Gastrocnemius medialis (tissue), 4 donors: ENCODE measurements at regions not wholly inside any gene's neighbourhood (a gene's known extent, or its start where the extent isn't known, plus 50 kb on each side); places are given as distances from the start of the nearest gene placed in this dataset.

Source experiments
- ATAC-seq, 2 donors: fragments of 150-250 bp; one replicate each; pipeline ENCODE4 v1.9.1; 2016
- DNase-seq, 2 donors: peaks; one replicate each; pipeline ENCODE4 v3.0.0-alpha.2; 2019
- H3K27ac ChIP-seq, 4 donors: fragments of 200-600 bp; sonication (generic); 1 replicate in 1 of 4; 2 replicates in 3 of 4; pipeline ENCODE4 v1.5.1; 2016 to 2018; ENCODE audit warnings: mild to moderate bottlenecking in 2 of 4, moderate library complexity in 1 of 4
- H3K27me3 ChIP-seq, 3 donors: fragments of 200-600 bp; sonication (generic) in 2 of 3; 1 replicate in 1 of 3; 2 replicates in 2 of 3; pipeline versions ENCODE4 v1.5.1 to v1.6.0; 2016 to 2019; ENCODE audit warnings: mild to moderate bottlenecking in 1 of 3, moderate library complexity in 1 of 3
- H3K36me3 ChIP-seq, 2 donors: fragments of 200-600 bp; sonication (generic) in 1 of 2; one replicate each; pipeline ENCODE4 v1.5.1; 2017 to 2018
- H3K4me1 ChIP-seq, 2 donors: fragments of 200-600 bp; sonication (generic) in 1 of 2; one replicate each; pipeline ENCODE4 v1.5.1; 2016 to 2017; ENCODE audit warnings: mild to moderate bottlenecking in 2 of 2
- H3K4me3 ChIP-seq, 4 donors: fragments of 200-600 bp; sonication (generic) in 3 of 4; 1 replicate in 1 of 4; 2 replicates in 3 of 4; pipeline ENCODE4 v1.5.1; 2016 to 2019; ENCODE audit warnings: mild to moderate bottlenecking in 2 of 4
- H3K9me3 ChIP-seq, 3 donors: fragments of 200-600 bp; sonication (generic) in 2 of 3; 1 replicate in 1 of 3; 2 replicates in 2 of 3; pipeline ENCODE4 v1.5.1; 2016 to 2019
- CTCF ChIP-seq, 5 experiments: fragments of 450-650 bp in 3 of 5; fragments of 200-600 bp in 2 of 5; sonication (generic) in 2 of 5; IDR thresholded peaks in 4 of 5; conservative IDR thresholded peaks in 1 of 5; 1 replicate in 4 of 5; 2 replicates in 1 of 5; pipeline ENCODE4 v1.5.1; 2016 to 2019; ENCODE audit warnings: antibody characterized with exemption in 5 of 5, mild to moderate bottlenecking in 3 of 5, moderate library complexity in 3 of 5
- POLR2A ChIP-seq, 2 donors: fragments of 450-650 bp; IDR thresholded peaks; one replicate each; pipeline ENCODE4 v1.6.1; 2017; ENCODE audit warnings: antibody characterized with exemption in 2 of 2, mild to moderate bottlenecking in 2 of 2, moderate library complexity in 2 of 2
- in situ Hi-C, 4 donors: fragments of 200-750 bp; cut with MboI; loops; one replicate each; pipeline versions ENCODE4 v1.15.0 to v1.8.0; 2017; ENCODE audit warnings: low sequenced_read_pairs in 4 of 4
- intact Hi-C: fragments of 100-400 bp; cut with DNase I; formaldehyde crosslinking; loops from one replicate; pipeline ENCODE4 v1.15.1; 2023; ENCODE audit warnings: low total_unique reads

- Histone ChIP-seq H3K4me3 (no peak overlapping the region), H3K27ac (no peak overlapping the region), H3K36me3 (no peaks in the 10 kb centered on the region), H3K4me1 (no peaks in the 10 kb centered on the region), H3K9me3 (no peaks in the 10 kb centered on the region), H3K27me3 (peaks cover 0 to 5% (median 0%) of the 10 kb centered on the region in 3 donors)
- ATAC-seq (no peak), DNase-seq (no peak)
- intact Hi-C loops, result no loop called here
- no peak for TF ChIP-seq POLR2A (IDR thresholded peaks at IDR 0.05)
- TF ChIP-seq CTCF (IDR thresholded peaks at IDR 0.05 in 4 of 5, conservative IDR thresholded peaks at IDR 0.05 in 1 of 5), result no peak
- in situ Hi-C loops, result loop anchor here in 3 of 4 donors (25.0 kb wide), 3 partner anchors 672 to 1347 kb away; no protein-coding TSS in a partner anchor
Observed at GRCh38 chr19:30690525-30690924, 318.3 kb downstream of the ZNF536 start.

GRCh38 chr19:30689474-30689873, 317.3 kb downstream of the ZNF536 start:
- in situ Hi-C loops (loop anchor here in 3 of 4 donors (25.0 kb wide), 3 partner anchors 673 to 1348 kb away; no protein-coding TSS in a partner anchor), intact Hi-C loops (loop anchor here (10.0 kb wide), 1 partner anchor 855 kb away; no protein-coding TSS in a partner anchor)
- H3K4me3 ChIP-seq, result no peak overlapping the region
- H3K9me3 ChIP-seq, result no peaks in the 10 kb centered on the region
- H3K27ac ChIP-seq, result no peak overlapping the region
- TF ChIP-seq POLR2A (IDR thresholded peaks at IDR 0.05), result no peak
- no peak for TF ChIP-seq CTCF (IDR thresholded peaks at IDR 0.05 in 4 of 5, conservative IDR thresholded peaks at IDR 0.05 in 1 of 5)
- no peak for ATAC-seq
- H3K36me3 ChIP-seq, result no peaks in the 10 kb centered on the region
- H3K4me1 ChIP-seq, result no peaks in the 10 kb centered on the region
- DNase-seq, result no peak
- peaks cover 0 to 5% (median 0%) of the 10 kb centered on the region in 3 donors for H3K27me3 ChIP-seq

GRCh38 chr19:30688696-30689095, 316.5 kb downstream of the ZNF536 start:
- ATAC-seq, result no peak
- peaks cover 0 to 5% (median 0%) of the 10 kb centered on the region in 3 donors for H3K27me3 ChIP-seq
- no peaks in the 10 kb centered on the region for H3K9me3 ChIP-seq
- TF ChIP-seq CTCF (IDR thresholded peaks at IDR 0.05 in 4 of 5, conservative IDR thresholded peaks at IDR 0.05 in 1 of 5) (no peak), POLR2A (IDR thresholded peaks at IDR 0.05) (no peak)
- intact Hi-C loops, result loop anchor here (10.0 kb wide), 1 partner anchor 856 kb away; no protein-coding TSS in a partner anchor
- no peaks in the 10 kb centered on the region for H3K36me3 ChIP-seq
- H3K4me3 ChIP-seq, result no peak overlapping the region
- H3K4me1 ChIP-seq, result no peaks in the 10 kb centered on the region
- in situ Hi-C loops, result loop anchor here in 3 of 4 donors (25.0 kb wide), 3 partner anchors 674 to 1349 kb away; no protein-coding TSS in a partner anchor
- no peak for DNase-seq
- H3K27ac ChIP-seq, result no peak overlapping the region

GRCh38 chr19:30686826-30687566, 314.8 kb downstream of the ZNF536 start:
- TF ChIP-seq POLR2A (IDR thresholded peaks at IDR 0.05) (no peak), CTCF (IDR thresholded peaks at IDR 0.05 in 4 of 5, conservative IDR thresholded peaks at IDR 0.05 in 1 of 5) (no peak)
- peaks cover 0 to 3% (median 0%) of the 10 kb centered on the region in 3 donors for H3K27me3 ChIP-seq
- no peaks in the 10 kb centered on the region for H3K9me3 ChIP-seq
- H3K4me3 ChIP-seq, result no peak overlapping the region
- intact Hi-C loops, result loop anchor here (10.0 kb wide), 1 partner anchor 858 kb away; no protein-coding TSS in a partner anchor
- ATAC-seq, result no peak
- in situ Hi-C loops, result loop anchor here in 3 of 4 donors (25.0 kb wide), 3 partner anchors 675 to 1350 kb away; no protein-coding TSS in a partner anchor
- no peak for DNase-seq
- H3K4me1 ChIP-seq, result no peaks in the 10 kb centered on the region
- no peak overlapping the region for H3K27ac ChIP-seq
- H3K36me3 ChIP-seq, result no peaks in the 10 kb centered on the region
